Panc1 (cell line): ENCODE measurements at regions not wholly inside any gene's neighbourhood (a gene's known extent, or its start where the extent isn't known, plus 50 kb on each side); places are given as distances from the start of the nearest gene placed in this dataset.

Source experiments
- ATAC-seq: fragments of 200-7000 bp; cut with Tn5 transposase; 2 replicates; pipeline ENCODE4 v1.9.1; 2020; ENCODE audit warnings: mild to moderate bottlenecking, moderate library complexity
- BruUV-seq: library from RNA; stranded (reverse); fragments of 400-500 nt; replicated peaks from 2 replicates; lab custom pipeline; 2021; lab: Mats Ljungman, UMichigan
- CTCF ChIA-PET: fragments of 300-600 bp; sonication (Branson Sonifier 250); formaldehyde crosslinking; loops from one replicate; lab custom pipeline; 2022; ENCODE audit warnings: antibody characterized with exemption; lab: Charles Lee
- POLR2A ChIA-PET: fragments of 300-600 bp; sonication (Branson Sonifier 250); formaldehyde crosslinking; loops from one replicate; lab custom pipeline; 2022; ENCODE audit warnings: antibody characterized with exemption; lab: Charles Lee
- DNase-seq: peaks from one replicate; pipeline ENCODE4 v3.0.0-alpha.2; 2010; ENCODE audit warnings: low read depth, low spot score
- H3K27ac ChIP-seq: 2 replicates; pipeline ENCODE4 v1.5.1; 2011; ENCODE audit warnings: mild to moderate bottlenecking, low read length, inconsistent platforms
- H3K27me3 ChIP-seq: fragments of 200-500 bp; sonication (Bioruptor generic); 2 replicates; pipeline ENCODE4 v1.6.0; 2014; ENCODE audit warnings: low read length, inconsistent platforms; ENCODE audit not compliant: control insufficient read depth, insufficient read depth
- H3K36me3 ChIP-seq: fragments of 200-500 bp; sonication (Bioruptor generic); 2 replicates; pipeline ENCODE4 v1.5.1; 2014; ENCODE audit warnings: inconsistent platforms, mild to moderate bottlenecking, low read length, moderate library complexity; ENCODE audit not compliant: control insufficient read depth, insufficient read depth
- H3K4me1 ChIP-seq: 2 replicates; pipeline ENCODE4 v1.5.1; 2011; ENCODE audit warnings: inconsistent platforms, mild to moderate bottlenecking, low read length, moderate library complexity; ENCODE audit not compliant: control insufficient read depth, insufficient read depth
- H3K4me3 ChIP-seq, 2 experiments: 2 replicates each; pipeline ENCODE4 v1.5.1; 2011 to 2012; ENCODE audit warnings: low read depth in 2 of 2, low read length in 2 of 2, mild to moderate bottlenecking in 2 of 2, inconsistent platforms in 1 of 2, moderate library complexity in 1 of 2
- H3K9me3 ChIP-seq: fragments of 200-500 bp; sonication (Bioruptor generic); 2 replicates; pipeline ENCODE4 v1.5.1; 2014; ENCODE audit warnings: low read depth, mild to moderate bottlenecking, inconsistent platforms, low read length, moderate library complexity; ENCODE audit not compliant: control insufficient read depth, insufficient read depth
- CTCF ChIP-seq: fragments of 450-650 bp; IDR thresholded peaks from 2 replicates; pipeline ENCODE4 v1.5.1; 2017; ENCODE audit warnings: mild to moderate bottlenecking
- POLR2AphosphoS5 ChIP-seq: IDR thresholded peaks from 2 replicates; pipeline ENCODE4 v1.6.1; 2012; ENCODE audit warnings: mild to moderate bottlenecking, low read depth, low read length, moderate library complexity
- REST ChIP-seq, 2 experiments: IDR thresholded peaks; 2 replicates each; pipeline ENCODE4 v1.6.1; 2011 to 2012; ENCODE audit warnings: low read depth in 2 of 2, control low read depth in 1 of 2, low read length in 1 of 2, mild to moderate bottlenecking in 1 of 2, moderate library complexity in 1 of 2; ENCODE audit not compliant: insufficient read depth in 1 of 2
- SIN3A ChIP-seq: IDR thresholded peaks from 2 replicates; pipeline ENCODE4 v1.6.1; 2012; ENCODE audit warnings: low read depth, mild to moderate bottlenecking, low read length, moderate library complexity, borderline replicate concordance; ENCODE audit not compliant: insufficient read depth
- TCF7L2 ChIP-seq: IDR thresholded peaks from 2 replicates; pipeline ENCODE4 v1.6.1; 2011; ENCODE audit warnings: mild to moderate bottlenecking, low read depth, low read length, inconsistent platforms
- in situ Hi-C: cut with HindIII; loops from 2 replicates; pipeline ENCODE4 v1.10.0; 2016; ENCODE audit warnings: low sequenced_read_pairs, low pct_unique_long_range_greater_than_20kb
- intact Hi-C: fragments of 100-400 bp; cut with micrococcal nuclease; formaldehyde crosslinking; loops from one replicate; pipeline ENCODE4 v1.10.0; 2022; ENCODE audit not compliant: unreplicated experiment

GRCh38 chr12:107485731-107486130 lies 199.9 kb upstream of the PWP1 start:
- no peak overlapping the region for H3K4me3 ChIP-seq
- H3K9me3 ChIP-seq, result no peaks in the 10 kb centered on the region
- DNase-seq (no peak), ATAC-seq (no peak)
- no peaks in the 10 kb centered on the region; the same call in 1 of the 2 replicates for H3K27me3 ChIP-seq
- no peaks in the 10 kb centered on the region for H3K4me1 ChIP-seq
- H3K36me3 ChIP-seq, result no peaks in the 10 kb centered on the region
- intact Hi-C loops, result no loop called here
- POLR2A ChIA-PET, result no interaction called here
- no peak for TF ChIP-seq TCF7L2
- no peak for TF ChIP-seq CTCF
- no peak for TF ChIP-seq SIN3A
- TF ChIP-seq REST (IDR thresholded peaks at IDR 0.05; ENCODE audit: insufficient read depth in 1 of 2, low read depth in 2 of 2, low read length in 1 of 2), result no peak
- no peak for TF ChIP-seq POLR2AphosphoS5
- BruUV-seq, result no TSS peak
- CTCF ChIA-PET, result no interaction called here
- H3K27ac ChIP-seq, result no peak overlapping the region
- in situ Hi-C loops, result no loop called here

- BruUV-seq, result no TSS peak
- H3K9me3 ChIP-seq, result no peaks in the 10 kb centered on the region
- H3K4me3 ChIP-seq, result no peak overlapping the region
- POLR2A ChIA-PET, result no interaction called here
- TF ChIP-seq CTCF (no peak), POLR2AphosphoS5 (no peak), SIN3A (no peak), TCF7L2 (no peak), REST (IDR thresholded peaks at IDR 0.05; ENCODE audit: insufficient read depth in 1 of 2, low read depth in 2 of 2, low read length in 1 of 2) (no peak)
- ATAC-seq, result no peak
- H3K27ac ChIP-seq, result no peak overlapping the region
- no peaks in the 10 kb centered on the region; the same call in 1 of the 2 replicates for H3K27me3 ChIP-seq
- no peaks in the 10 kb centered on the region for H3K36me3 ChIP-seq
- DNase-seq, result no peak
- intact Hi-C loops, result no loop called here
- CTCF ChIA-PET, result no interaction called here
- in situ Hi-C loops, result no loop called here
- H3K4me1 ChIP-seq, result no peaks in the 10 kb centered on the region
These were observed 199.3 kb upstream of the PWP1 start for GRCh38 chr12:107486140-107486892.
